ENCODE measurements at regions not wholly inside any gene's neighbourhood (a gene's known extent, or its start where the extent isn't known, plus 50 kb on each side); places are given as distances from the start of the nearest gene placed in this dataset.

- TF ChIP-seq, protein P1, sequence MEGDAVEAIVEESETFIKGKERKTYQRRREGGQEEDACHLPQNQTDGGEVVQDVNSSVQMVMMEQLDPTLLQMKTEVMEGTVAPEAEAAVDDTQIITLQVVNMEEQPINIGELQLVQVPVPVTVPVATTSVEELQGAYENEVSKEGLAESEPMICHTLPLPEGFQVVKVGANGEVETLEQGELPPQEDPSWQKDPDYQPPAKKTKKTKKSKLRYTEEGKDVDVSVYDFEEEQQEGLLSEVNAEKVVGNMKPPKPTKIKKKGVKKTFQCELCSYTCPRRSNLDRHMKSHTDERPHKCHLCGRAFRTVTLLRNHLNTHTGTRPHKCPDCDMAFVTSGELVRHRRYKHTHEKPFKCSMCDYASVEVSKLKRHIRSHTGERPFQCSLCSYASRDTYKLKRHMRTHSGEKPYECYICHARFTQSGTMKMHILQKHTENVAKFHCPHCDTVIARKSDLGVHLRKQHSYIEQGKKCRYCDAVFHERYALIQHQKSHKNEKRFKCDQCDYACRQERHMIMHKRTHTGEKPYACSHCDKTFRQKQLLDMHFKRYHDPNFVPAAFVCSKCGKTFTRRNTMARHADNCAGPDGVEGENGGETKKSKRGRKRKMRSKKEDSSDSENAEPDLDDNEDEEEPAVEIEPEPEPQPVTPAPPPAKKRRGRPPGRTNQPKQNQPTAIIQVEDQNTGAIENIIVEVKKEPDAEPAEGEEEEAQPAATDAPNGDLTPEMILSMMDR (conservative IDR thresholded peaks at IDR 0.05 in 1 of 2, IDR thresholded peaks at IDR 0.05 in 1 of 2; ENCODE audit: low read depth in 1 of 2, low read length in 2 of 2), result no peak
- no peak for TF ChIP-seq EZH2 (IDR thresholded peaks at IDR 0.05; ENCODE audit: low read length, missing control alignments)
These were observed 832.0 kb upstream of the ZEB2 start for GRCh38 chr2:145351864-145352425.

Data from fibroblast of lung (primary cell).